ENCODE measurements at regions not wholly inside any gene's neighbourhood (a gene's known extent, or its start where the extent isn't known, plus 50 kb on each side); places are given as distances from the start of the nearest gene placed in this dataset. TPM values are rescaled to one million over a fixed set of nuclear protein-coding genes. Genes with fewer than 3 reads are reported as not detected.
A peak's percentile ranks its signal among the peaks of the same experiment; 100 is the strongest.

GRCh38 chr14:106879241-106879640 lies 1352.9 kb downstream of the TMEM121 start:
- TF ChIP-seq CTCF (IDR thresholded peaks at IDR 0.05): peak; percentile 39
- ChIA-PET CTCF (no interaction called here), POLR2A (no interaction called here)
- peaks cover 7% of the 10 kb centered on the region for H3K4me1 ChIP-seq (ENCODE audit: insufficient read depth, low read length)
- peaks cover 0 to 6% of the 10 kb centered on the region in 2 experiments for H3K9me3 ChIP-seq (ENCODE audit: control insufficient read depth in 1 of 2, insufficient read depth in 1 of 2, low read length in 2 of 2)
- H3K27me3 ChIP-seq (ENCODE audit: control insufficient read depth in 1 of 2, insufficient read depth in 2 of 2, low read length in 2 of 2): peaks cover 19 to 20% of the 10 kb centered on the region in 2 experiments
- Mint-ChIP-seq H3K36me3 (ENCODE audit: low read depth) (no peaks in the 10 kb centered on the region), H3K27ac (no peak overlapping the region), H3K4me3 (no peak overlapping the region), H3K4me1 (ENCODE audit: low read depth) (peaks cover 9% of the 10 kb centered on the region), H3K9me3 (no peaks in the 10 kb centered on the region), H3K27me3 (peaks cover 23% of the 10 kb centered on the region)
- intact Hi-C loops (cut with DNase I, micrococcal nuclease): no loop called here
- peak; percentile 25 for ATAC-seq (ENCODE audit: poor library complexity)
- no peaks in the 10 kb centered on the region for H3K36me3 ChIP-seq (ENCODE audit: insufficient read depth, low read length)
- no peak overlapping the region for H3K27ac ChIP-seq (ENCODE audit: low read depth in 1 of 2, low read length in 2 of 2)
- H3K4me3 ChIP-seq (ENCODE audit: low read length): no peak overlapping the region
- peak in 7 of 14 experiments; percentile 27 to 75 (median 52) for DNase-seq

DNA sequence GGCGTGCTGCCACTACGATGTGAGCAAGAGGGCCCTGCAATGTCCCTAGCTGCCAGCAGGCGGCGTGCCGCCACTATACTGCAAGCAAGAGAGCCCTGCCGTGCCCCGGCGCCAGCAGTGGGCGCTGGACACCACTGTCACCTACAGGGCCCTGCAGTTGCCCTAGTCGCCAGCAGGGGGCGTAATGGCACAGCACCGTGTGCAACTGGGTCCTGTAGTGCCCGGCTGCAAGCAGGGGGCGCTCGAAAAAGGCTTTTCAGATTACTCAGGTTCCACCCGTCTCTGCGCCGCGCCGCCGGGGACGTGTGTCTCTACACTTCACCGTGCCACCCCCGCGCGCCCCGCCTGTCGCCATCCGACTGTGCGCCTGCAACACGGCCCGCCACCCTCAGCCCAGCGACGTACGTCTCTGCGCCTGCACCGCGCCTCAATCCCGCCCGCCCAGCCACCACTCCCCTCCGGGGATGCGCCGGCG lies 1356.9 kb downstream of the TMEM121 start:
- TF ChIP-seq CTCF (IDR thresholded peaks at IDR 0.05): no peak
- H3K4me1 Mint-ChIP-seq (ENCODE audit: low read depth): no peaks in the 10 kb centered on the region
- Histone ChIP-seq H3K4me3 (ENCODE audit: low read length) (no peak overlapping the region), H3K27ac (ENCODE audit: low read depth in 1 of 2, low read length in 2 of 2) (no peak overlapping the region), H3K9me3 (ENCODE audit: control insufficient read depth in 1 of 2, insufficient read depth in 1 of 2, low read length in 2 of 2) (peaks cover 0 to 6% of the 10 kb centered on the region in 2 experiments), H3K36me3 (ENCODE audit: insufficient read depth, low read length) (no peaks in the 10 kb centered on the region), H3K4me1 (ENCODE audit: insufficient read depth, low read length) (no peaks in the 10 kb centered on the region), H3K27me3 (ENCODE audit: control insufficient read depth in 1 of 2, insufficient read depth in 2 of 2, low read length in 2 of 2) (peaks cover 2 to 6% of the 10 kb centered on the region in 2 experiments)
- CTCF ChIA-PET: interaction anchor here (1.0 kb wide), 1 partner anchor 10 kb away, joined by 4 read pairs; no protein-coding TSS in a partner anchor
- intact Hi-C loops (cut with DNase I, micrococcal nuclease): no loop called here
- POLR2A ChIA-PET: no interaction called here
- peaks cover 8% of the 10 kb centered on the region for H3K27me3 Mint-ChIP-seq
- no peak overlapping the region for H3K4me3 Mint-ChIP-seq
- DNase-seq (peak in 4 of 14 experiments; percentile 37 to 73 (median 48)), ATAC-seq (ENCODE audit: poor library complexity) (no peak)
- no peaks in the 10 kb centered on the region for H3K36me3 Mint-ChIP-seq (ENCODE audit: low read depth)
- H3K9me3 Mint-ChIP-seq: no peaks in the 10 kb centered on the region
- no peak overlapping the region for H3K27ac Mint-ChIP-seq

Small RNAs in the stretch of these regions (microRNA-seq; reads per million reads assigned to microRNA genes)
- not detected for gene MIR4507 (ENCODE audit: borderline microRNAs expressed, borderline replicate concordance)
- gene MIR4537 (ENCODE audit: borderline microRNAs expressed, borderline replicate concordance): not detected
- gene MIR4538 (ENCODE audit: borderline microRNAs expressed, borderline replicate concordance): not detected
- gene MIR4539 (ENCODE audit: borderline microRNAs expressed, borderline replicate concordance): not detected
- not detected for gene MIR5195 (ENCODE audit: borderline microRNAs expressed, borderline replicate concordance)
- gene MIR8071-1 (ENCODE audit: borderline microRNAs expressed, borderline replicate concordance): not detected
- not detected for gene MIR8071-2 (ENCODE audit: borderline microRNAs expressed, borderline replicate concordance)

Data from CD4-positive, alpha-beta T cell (primary cell).